ENCODE measurements at regions not wholly inside any gene's neighbourhood (a gene's known extent, or its start where the extent isn't known, plus 50 kb on each side); places are given as distances from the start of the nearest gene placed in this dataset.

DNA sequence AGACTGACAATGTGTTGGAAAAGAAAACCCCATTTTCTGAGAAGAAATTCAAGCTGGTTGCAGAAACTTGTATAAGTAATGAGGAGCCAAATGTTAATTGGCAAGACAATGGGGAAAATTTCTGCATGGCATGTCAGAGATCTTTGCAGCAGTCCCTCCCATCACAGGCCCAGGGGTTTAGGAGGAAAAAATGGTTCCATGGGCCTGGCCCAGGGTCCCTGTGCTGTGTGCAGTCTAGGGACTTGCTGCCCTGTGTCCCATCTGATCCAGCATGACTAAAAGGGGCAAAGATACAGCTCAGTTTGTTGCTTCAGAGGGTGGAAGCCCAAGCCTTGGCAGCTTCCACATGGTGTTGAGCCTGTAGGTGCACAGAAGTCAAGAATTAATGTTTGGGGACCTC lies 440.3 kb upstream of the TPK1 start:
- no peak for TF ChIP-seq KAT7 (CRISPR knock-in tag; IDR thresholded peaks at IDR 0.05; ENCODE audit: borderline replicate concordance)
- TF ChIP-seq POLR2AphosphoS5 (IDR thresholded peaks at IDR 0.05; ENCODE audit: control insufficient read depth, insufficient read depth, low read depth, low read length): no peak
- no peak for TF ChIP-seq TSC22D4 (tag; IDR thresholded peaks at IDR 0.05)
- no peak for TF ChIP-seq SIRT6 (IDR thresholded peaks at IDR 0.05; ENCODE audit: low read depth, low read length)

Data from K562 (cell line).